MM.1S (cell line): ENCODE measurements at regions not wholly inside any gene's neighbourhood (a gene's known extent, or its start where the extent isn't known, plus 50 kb on each side); places are given as distances from the start of the nearest gene placed in this dataset.

Experiments
- EZH2 ChIP-seq: fragments of 300-600 bp; sonication (generic); optimal IDR thresholded peaks from 2 replicates; pipeline ENCODE3; 2017; ENCODE audit warnings: low read depth, mild to moderate bottlenecking, antibody characterized with exemption, low read length, mixed read lengths
- TF ChIP-seq, protein P1 (sequence below): fragments of 300-600 bp; sonication (generic); IDR thresholded peaks from 2 replicates; pipeline ENCODE4 v1.5.1; 2016; ENCODE audit warnings: antibody characterized with exemption, low read length, mixed read lengths

DNA sequence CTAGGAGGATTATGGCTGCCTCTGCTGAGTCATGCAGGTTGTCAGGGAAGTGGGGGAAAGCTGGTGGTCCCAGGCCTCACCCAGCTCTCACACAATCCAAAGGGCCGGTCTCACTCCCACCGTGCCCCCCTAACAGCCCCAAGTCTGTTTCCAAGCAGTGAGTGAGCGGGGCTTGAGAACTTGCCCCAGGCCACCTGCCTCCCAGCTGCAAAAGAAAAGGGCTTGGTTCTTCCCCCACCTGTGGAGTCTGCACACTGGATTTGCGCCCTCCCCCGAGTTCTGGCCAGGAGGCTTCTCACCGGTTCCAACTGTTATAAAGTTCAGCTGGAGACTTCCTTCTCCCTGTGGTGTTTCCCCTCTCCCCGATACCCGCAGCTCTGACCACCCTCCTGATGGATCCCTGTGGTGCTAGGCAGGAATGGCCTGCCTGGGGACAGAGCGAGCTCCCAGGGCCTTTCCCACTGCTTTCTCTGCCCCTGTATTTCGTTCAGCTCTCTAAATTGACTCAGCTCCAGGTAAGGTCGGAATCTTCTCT lies 222.3 kb downstream of the BARHL2 start:
- no peak for TF ChIP-seq EZH2
- TF ChIP-seq, protein P1, sequence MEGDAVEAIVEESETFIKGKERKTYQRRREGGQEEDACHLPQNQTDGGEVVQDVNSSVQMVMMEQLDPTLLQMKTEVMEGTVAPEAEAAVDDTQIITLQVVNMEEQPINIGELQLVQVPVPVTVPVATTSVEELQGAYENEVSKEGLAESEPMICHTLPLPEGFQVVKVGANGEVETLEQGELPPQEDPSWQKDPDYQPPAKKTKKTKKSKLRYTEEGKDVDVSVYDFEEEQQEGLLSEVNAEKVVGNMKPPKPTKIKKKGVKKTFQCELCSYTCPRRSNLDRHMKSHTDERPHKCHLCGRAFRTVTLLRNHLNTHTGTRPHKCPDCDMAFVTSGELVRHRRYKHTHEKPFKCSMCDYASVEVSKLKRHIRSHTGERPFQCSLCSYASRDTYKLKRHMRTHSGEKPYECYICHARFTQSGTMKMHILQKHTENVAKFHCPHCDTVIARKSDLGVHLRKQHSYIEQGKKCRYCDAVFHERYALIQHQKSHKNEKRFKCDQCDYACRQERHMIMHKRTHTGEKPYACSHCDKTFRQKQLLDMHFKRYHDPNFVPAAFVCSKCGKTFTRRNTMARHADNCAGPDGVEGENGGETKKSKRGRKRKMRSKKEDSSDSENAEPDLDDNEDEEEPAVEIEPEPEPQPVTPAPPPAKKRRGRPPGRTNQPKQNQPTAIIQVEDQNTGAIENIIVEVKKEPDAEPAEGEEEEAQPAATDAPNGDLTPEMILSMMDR: no peak
